A549 (cell line): ENCODE measurements at regions not wholly inside any gene's neighbourhood (a gene's known extent, or its start where the extent isn't known, plus 50 kb on each side); places are given as distances from the start of the nearest gene placed in this dataset.

Experiments
- EP300 ChIP-seq, 2 experiments: fragments of >200 bp; sonication (Bioruptor Twin); formaldehyde crosslinking; IDR thresholded peaks; 2 replicates in 1 of 2; 3 replicates in 1 of 2; pipeline ENCODE4 v1.6.1; 2016 to 2017
- RFX5 ChIP-seq: fragments of 450-650 bp; IDR thresholded peaks from 2 replicates; pipeline ENCODE4 v1.7.1; 2014; ENCODE audit warnings: antibody characterized with exemption, mild to moderate bottlenecking, moderate library complexity
- TF ChIP-seq, protein P1 (sequence below): fragments of >200 bp; sonication (Bioruptor Twin); formaldehyde crosslinking; IDR thresholded peaks from 3 replicates; pipeline ENCODE4 v1.5.1; 2016
- TF ChIP-seq, protein P2 (sequence below): fragments of 200-600 bp; sonication (generic); IDR thresholded peaks from 2 replicates; pipeline ENCODE4 v1.6.1; 2016; ENCODE audit warnings: antibody characterized with exemption, mild to moderate bottlenecking, moderate library complexity

DNA sequence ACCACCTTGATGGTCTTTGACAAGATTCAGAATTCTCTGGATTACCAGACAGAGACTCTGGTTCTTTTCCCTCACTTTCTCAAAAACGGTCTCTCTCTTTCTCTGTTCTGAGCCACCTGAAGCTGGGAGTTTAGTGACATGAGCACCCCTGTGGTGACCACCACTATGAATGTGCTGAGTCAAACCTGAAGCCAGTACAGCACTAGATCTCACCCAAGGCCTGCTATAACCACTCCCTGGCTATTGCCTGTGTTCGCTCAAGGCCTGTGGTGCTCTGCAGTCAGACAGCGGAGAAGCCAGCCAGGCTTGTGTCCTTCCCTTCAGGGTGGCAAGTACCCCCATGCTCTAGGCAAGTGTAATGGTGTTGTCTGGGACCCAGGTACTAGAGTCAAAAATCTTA, 828.9 kb upstream of the NXPH2 start:
- TF ChIP-seq, protein P1, sequence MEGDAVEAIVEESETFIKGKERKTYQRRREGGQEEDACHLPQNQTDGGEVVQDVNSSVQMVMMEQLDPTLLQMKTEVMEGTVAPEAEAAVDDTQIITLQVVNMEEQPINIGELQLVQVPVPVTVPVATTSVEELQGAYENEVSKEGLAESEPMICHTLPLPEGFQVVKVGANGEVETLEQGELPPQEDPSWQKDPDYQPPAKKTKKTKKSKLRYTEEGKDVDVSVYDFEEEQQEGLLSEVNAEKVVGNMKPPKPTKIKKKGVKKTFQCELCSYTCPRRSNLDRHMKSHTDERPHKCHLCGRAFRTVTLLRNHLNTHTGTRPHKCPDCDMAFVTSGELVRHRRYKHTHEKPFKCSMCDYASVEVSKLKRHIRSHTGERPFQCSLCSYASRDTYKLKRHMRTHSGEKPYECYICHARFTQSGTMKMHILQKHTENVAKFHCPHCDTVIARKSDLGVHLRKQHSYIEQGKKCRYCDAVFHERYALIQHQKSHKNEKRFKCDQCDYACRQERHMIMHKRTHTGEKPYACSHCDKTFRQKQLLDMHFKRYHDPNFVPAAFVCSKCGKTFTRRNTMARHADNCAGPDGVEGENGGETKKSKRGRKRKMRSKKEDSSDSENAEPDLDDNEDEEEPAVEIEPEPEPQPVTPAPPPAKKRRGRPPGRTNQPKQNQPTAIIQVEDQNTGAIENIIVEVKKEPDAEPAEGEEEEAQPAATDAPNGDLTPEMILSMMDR, result no peak
- no peak for TF ChIP-seq EP300 (IDR thresholded peaks at IDR 0.05)
- TF ChIP-seq, protein P2, sequence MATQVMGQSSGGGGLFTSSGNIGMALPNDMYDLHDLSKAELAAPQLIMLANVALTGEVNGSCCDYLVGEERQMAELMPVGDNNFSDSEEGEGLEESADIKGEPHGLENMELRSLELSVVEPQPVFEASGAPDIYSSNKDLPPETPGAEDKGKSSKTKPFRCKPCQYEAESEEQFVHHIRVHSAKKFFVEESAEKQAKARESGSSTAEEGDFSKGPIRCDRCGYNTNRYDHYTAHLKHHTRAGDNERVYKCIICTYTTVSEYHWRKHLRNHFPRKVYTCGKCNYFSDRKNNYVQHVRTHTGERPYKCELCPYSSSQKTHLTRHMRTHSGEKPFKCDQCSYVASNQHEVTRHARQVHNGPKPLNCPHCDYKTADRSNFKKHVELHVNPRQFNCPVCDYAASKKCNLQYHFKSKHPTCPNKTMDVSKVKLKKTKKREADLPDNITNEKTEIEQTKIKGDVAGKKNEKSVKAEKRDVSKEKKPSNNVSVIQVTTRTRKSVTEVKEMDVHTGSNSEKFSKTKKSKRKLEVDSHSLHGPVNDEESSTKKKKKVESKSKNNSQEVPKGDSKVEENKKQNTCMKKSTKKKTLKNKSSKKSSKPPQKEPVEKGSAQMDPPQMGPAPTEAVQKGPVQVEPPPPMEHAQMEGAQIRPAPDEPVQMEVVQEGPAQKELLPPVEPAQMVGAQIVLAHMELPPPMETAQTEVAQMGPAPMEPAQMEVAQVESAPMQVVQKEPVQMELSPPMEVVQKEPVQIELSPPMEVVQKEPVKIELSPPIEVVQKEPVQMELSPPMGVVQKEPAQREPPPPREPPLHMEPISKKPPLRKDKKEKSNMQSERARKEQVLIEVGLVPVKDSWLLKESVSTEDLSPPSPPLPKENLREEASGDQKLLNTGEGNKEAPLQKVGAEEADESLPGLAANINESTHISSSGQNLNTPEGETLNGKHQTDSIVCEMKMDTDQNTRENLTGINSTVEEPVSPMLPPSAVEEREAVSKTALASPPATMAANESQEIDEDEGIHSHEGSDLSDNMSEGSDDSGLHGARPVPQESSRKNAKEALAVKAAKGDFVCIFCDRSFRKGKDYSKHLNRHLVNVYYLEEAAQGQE, result no peak
- TF ChIP-seq RFX5, result no peak
